ENCODE measurements at regions not wholly inside any gene's neighbourhood (a gene's known extent, or its start where the extent isn't known, plus 50 kb on each side); places are given as distances from the start of the nearest gene placed in this dataset.

- Histone ChIP-seq H3K4me3 (ENCODE audit: low read length) (no peak overlapping the region), H4K20me1 (ENCODE audit: insufficient read depth, low read length) (no peaks in the 10 kb centered on the region), H2AFZ (ENCODE audit: low read length) (no peak overlapping the region), H3K4me2 (ENCODE audit: low read depth, low read length) (no peak overlapping the region), H3F3A (ENCODE audit: insufficient read depth, low read length) (no peaks in the 10 kb centered on the region), H3K27me3 (replicated peaks; ENCODE audit: insufficient read depth, low read length) (no peaks in the 10 kb centered on the region), H3K4me1 (ENCODE audit: low read length) (no peaks in the 10 kb centered on the region), H3K9ac (ENCODE audit: low read length) (no peak overlapping the region), H3K79me2 (ENCODE audit: low read length) (no peaks in the 10 kb centered on the region), H3K9me2 (replicated peaks; ENCODE audit: insufficient read depth, low read length) (no peaks in the 10 kb centered on the region), H3K9me3 (replicated peaks; ENCODE audit: insufficient read depth, low read length) (no peaks in the 10 kb centered on the region), H3K27ac (ENCODE audit: low read length) (no peak overlapping the region), H3K36me3 (replicated peaks; ENCODE audit: insufficient read depth, low read length) (no peaks in the 10 kb centered on the region)
- DNase-seq = no peak
- TF ChIP-seq EZH2phosphoT487 (IDR thresholded peaks at IDR 0.05; ENCODE audit: low read length) = no peak
- TF ChIP-seq EZH2 (optimal IDR thresholded peaks at IDR 0.05; ENCODE audit: low read depth, low read length) = no peak
- TF ChIP-seq CTCF (IDR thresholded peaks at IDR 0.05; ENCODE audit: low read length) = no peak
These were observed 307.7 kb upstream of the DDX53 start for GRCh38 chrX:22691966-22692565.

- Histone ChIP-seq H3K27ac (ENCODE audit: low read length) (no peak overlapping the region), H3F3A (ENCODE audit: insufficient read depth, low read length) (no peaks in the 10 kb centered on the region), H3K9me2 (replicated peaks; ENCODE audit: insufficient read depth, low read length) (no peaks in the 10 kb centered on the region), H3K36me3 (replicated peaks; ENCODE audit: insufficient read depth, low read length) (no peaks in the 10 kb centered on the region), H3K27me3 (replicated peaks; ENCODE audit: insufficient read depth, low read length) (no peaks in the 10 kb centered on the region), H2AFZ (ENCODE audit: low read length) (no peak overlapping the region), H3K4me2 (ENCODE audit: low read depth, low read length) (no peak overlapping the region), H3K79me2 (ENCODE audit: low read length) (no peaks in the 10 kb centered on the region), H4K20me1 (ENCODE audit: insufficient read depth, low read length) (no peaks in the 10 kb centered on the region), H3K9ac (ENCODE audit: low read length) (no peak overlapping the region), H3K9me3 (replicated peaks; ENCODE audit: insufficient read depth, low read length) (no peaks in the 10 kb centered on the region), H3K4me3 (ENCODE audit: low read length) (no peak overlapping the region), H3K4me1 (ENCODE audit: low read length) (no peaks in the 10 kb centered on the region)
- no peak for DNase-seq
- no peak for TF ChIP-seq EZH2phosphoT487 (IDR thresholded peaks at IDR 0.05; ENCODE audit: low read length)
- TF ChIP-seq CTCF (IDR thresholded peaks at IDR 0.05; ENCODE audit: low read length) = no peak
- no peak for TF ChIP-seq EZH2 (optimal IDR thresholded peaks at IDR 0.05; ENCODE audit: low read depth, low read length)
These were observed 301.6 kb upstream of the DDX53 start for GRCh38 chrX:22698151-22698550.

GRCh38 chrX:22699581-22700091 lies 300.1 kb upstream of the DDX53 start:
- Histone ChIP-seq H3K4me2 (ENCODE audit: low read depth, low read length) (no peak overlapping the region), H3K4me3 (ENCODE audit: low read length) (no peak overlapping the region), H3K79me2 (ENCODE audit: low read length) (no peaks in the 10 kb centered on the region), H3K4me1 (ENCODE audit: low read length) (no peaks in the 10 kb centered on the region), H2AFZ (ENCODE audit: low read length) (no peak overlapping the region), H3K9ac (ENCODE audit: low read length) (no peak overlapping the region), H3K27ac (ENCODE audit: low read length) (no peak overlapping the region), H3K9me2 (replicated peaks; ENCODE audit: insufficient read depth, low read length) (no peaks in the 10 kb centered on the region), H3K9me3 (replicated peaks; ENCODE audit: insufficient read depth, low read length) (no peaks in the 10 kb centered on the region), H3K36me3 (replicated peaks; ENCODE audit: insufficient read depth, low read length) (no peaks in the 10 kb centered on the region), H4K20me1 (ENCODE audit: insufficient read depth, low read length) (no peaks in the 10 kb centered on the region), H3K27me3 (replicated peaks; ENCODE audit: insufficient read depth, low read length) (no peaks in the 10 kb centered on the region), H3F3A (ENCODE audit: insufficient read depth, low read length) (no peaks in the 10 kb centered on the region)
- TF ChIP-seq EZH2 (optimal IDR thresholded peaks at IDR 0.05; ENCODE audit: low read depth, low read length) (no peak), EZH2phosphoT487 (IDR thresholded peaks at IDR 0.05; ENCODE audit: low read length) (no peak)
- no peak for DNase-seq

GRCh38 chrX:22712942-22713341 lies 286.8 kb upstream of the DDX53 start:
- no peaks in the 10 kb centered on the region for H3K27me3 ChIP-seq (replicated peaks; ENCODE audit: insufficient read depth, low read length)
- no peak overlapping the region for H2AFZ ChIP-seq (ENCODE audit: low read length)
- H3K9me3 ChIP-seq (replicated peaks; ENCODE audit: insufficient read depth, low read length) = no peaks in the 10 kb centered on the region
- DNase-seq = no peak
- H3K27ac ChIP-seq (ENCODE audit: low read length) = no peak overlapping the region
- H3K4me2 ChIP-seq (ENCODE audit: low read depth, low read length) = no peak overlapping the region
- no peaks in the 10 kb centered on the region for H4K20me1 ChIP-seq (ENCODE audit: insufficient read depth, low read length)
- no peak for TF ChIP-seq EZH2phosphoT487 (IDR thresholded peaks at IDR 0.05; ENCODE audit: low read length)
- TF ChIP-seq CTCF (IDR thresholded peaks at IDR 0.05; ENCODE audit: low read length) = no peak
- TF ChIP-seq EZH2 (optimal IDR thresholded peaks at IDR 0.05; ENCODE audit: low read depth, low read length) = no peak
- H3K4me1 ChIP-seq (ENCODE audit: low read length) = no peaks in the 10 kb centered on the region
- no peak overlapping the region for H3K9ac ChIP-seq (ENCODE audit: low read length)
- H3F3A ChIP-seq (ENCODE audit: insufficient read depth, low read length) = no peaks in the 10 kb centered on the region
- H3K79me2 ChIP-seq (ENCODE audit: low read length) = no peaks in the 10 kb centered on the region
- no peak overlapping the region for H3K4me3 ChIP-seq (ENCODE audit: low read length)
- no peaks in the 10 kb centered on the region for H3K9me2 ChIP-seq (replicated peaks; ENCODE audit: insufficient read depth, low read length)
- H3K36me3 ChIP-seq (replicated peaks; ENCODE audit: insufficient read depth, low read length) = no peaks in the 10 kb centered on the region

Measured in MM.1S (cell line).